GM12865 (cell line): ENCODE measurements at regions not wholly inside any gene's neighbourhood (a gene's known extent, or its start where the extent isn't known, plus 50 kb on each side); places are given as distances from the start of the nearest gene placed in this dataset.

Experiments
- DNase-seq: peaks from one replicate; pipeline ENCODE4 v3.0.0; 2010; ENCODE audit warnings: low read depth
- H3K4me3 ChIP-seq: 2 replicates; pipeline ENCODE4 v1.5.1; 2011; ENCODE audit warnings: mild to moderate bottlenecking, low read depth, low read length, control low read depth
- TF ChIP-seq, protein P1 (sequence below): IDR thresholded peaks from 2 replicates; pipeline ENCODE4 v1.5.1; 2011; ENCODE audit warnings: low read length, control low read depth, low read depth, inconsistent platforms; ENCODE audit not compliant: insufficient read depth; ENCODE audit errors: missing control alignments

DNA sequence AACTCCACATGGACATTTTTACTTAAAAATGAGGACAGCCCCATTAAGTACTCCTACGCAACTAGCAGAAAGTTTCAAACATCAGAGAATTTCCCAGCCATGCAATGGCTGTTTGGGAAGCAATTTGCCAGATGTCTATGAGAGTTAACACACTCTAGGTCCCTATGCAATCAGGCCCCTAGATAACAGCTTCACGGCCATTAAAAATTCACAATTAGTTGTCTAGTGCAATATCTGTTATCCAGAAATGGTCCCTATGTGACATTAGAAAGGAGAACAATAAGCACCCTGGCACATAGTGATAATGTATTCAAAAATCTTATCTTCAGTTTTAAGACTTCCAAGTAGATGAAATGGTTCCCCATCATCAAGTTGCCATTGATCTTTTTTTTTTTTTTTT, 174.3 kb upstream of the NRSN1 start:
- no peak overlapping the region for H3K4me3 ChIP-seq
- DNase-seq: no peak
- TF ChIP-seq, protein P1, sequence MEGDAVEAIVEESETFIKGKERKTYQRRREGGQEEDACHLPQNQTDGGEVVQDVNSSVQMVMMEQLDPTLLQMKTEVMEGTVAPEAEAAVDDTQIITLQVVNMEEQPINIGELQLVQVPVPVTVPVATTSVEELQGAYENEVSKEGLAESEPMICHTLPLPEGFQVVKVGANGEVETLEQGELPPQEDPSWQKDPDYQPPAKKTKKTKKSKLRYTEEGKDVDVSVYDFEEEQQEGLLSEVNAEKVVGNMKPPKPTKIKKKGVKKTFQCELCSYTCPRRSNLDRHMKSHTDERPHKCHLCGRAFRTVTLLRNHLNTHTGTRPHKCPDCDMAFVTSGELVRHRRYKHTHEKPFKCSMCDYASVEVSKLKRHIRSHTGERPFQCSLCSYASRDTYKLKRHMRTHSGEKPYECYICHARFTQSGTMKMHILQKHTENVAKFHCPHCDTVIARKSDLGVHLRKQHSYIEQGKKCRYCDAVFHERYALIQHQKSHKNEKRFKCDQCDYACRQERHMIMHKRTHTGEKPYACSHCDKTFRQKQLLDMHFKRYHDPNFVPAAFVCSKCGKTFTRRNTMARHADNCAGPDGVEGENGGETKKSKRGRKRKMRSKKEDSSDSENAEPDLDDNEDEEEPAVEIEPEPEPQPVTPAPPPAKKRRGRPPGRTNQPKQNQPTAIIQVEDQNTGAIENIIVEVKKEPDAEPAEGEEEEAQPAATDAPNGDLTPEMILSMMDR: no peak

- H3K4me3 ChIP-seq: no peak overlapping the region
- no peak for DNase-seq
- TF ChIP-seq, protein P1: no peak
These were observed 173.8 kb upstream of the NRSN1 start for GRCh38 chr6:23952245-23952644.

- H3K4me3 ChIP-seq: no peak overlapping the region
- DNase-seq: no peak
- TF ChIP-seq, protein P1: no peak
These were observed 172.0 kb upstream of the NRSN1 start for GRCh38 chr6:23953976-23954375.

DNA sequence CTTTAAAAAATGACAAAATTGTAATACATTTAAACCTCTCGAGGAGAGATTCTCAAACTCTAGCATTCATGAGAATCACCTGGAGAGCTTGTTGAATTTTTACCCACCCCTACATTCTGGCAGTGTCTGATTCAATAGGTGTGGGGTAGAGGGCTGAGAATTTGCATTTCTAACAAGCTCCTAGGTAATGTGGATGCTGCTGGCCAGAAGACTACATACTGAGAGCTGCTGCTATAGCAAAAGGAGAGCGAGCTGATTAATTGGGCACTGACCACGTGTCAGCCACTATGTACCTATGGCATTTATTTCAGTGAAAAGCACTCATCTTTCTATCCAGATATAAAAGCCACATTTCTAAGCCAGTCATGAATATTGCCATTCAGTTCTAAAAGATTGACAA, 169.0 kb upstream of the NRSN1 start:
- H3K4me3 ChIP-seq: no peak overlapping the region
- DNase-seq: no peak
- TF ChIP-seq, protein P1: no peak

- TF ChIP-seq, protein P1: no peak
- no peak overlapping the region for H3K4me3 ChIP-seq
- DNase-seq: no peak
These were observed 161.2 kb upstream of the NRSN1 start for GRCh38 chr6:23964865-23965264.

DNA sequence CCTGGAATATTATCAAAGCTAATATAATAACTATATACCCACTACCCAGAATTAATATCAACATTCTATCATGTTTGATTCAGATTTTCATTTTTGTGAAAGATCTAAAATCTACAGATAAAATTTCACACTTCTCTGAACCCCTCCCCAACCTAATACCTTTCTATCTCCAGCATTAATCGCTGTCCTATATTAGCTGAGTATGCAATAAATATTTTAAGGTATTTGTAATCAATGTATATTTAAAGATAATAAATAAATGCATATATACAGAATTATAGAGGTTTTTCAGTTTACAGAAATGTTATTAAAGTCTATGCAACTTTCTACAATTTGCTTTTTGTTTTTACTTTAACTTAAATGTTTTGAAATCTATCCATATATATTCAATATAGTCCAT, 156.7 kb upstream of the NRSN1 start:
- H3K4me3 ChIP-seq: no peak overlapping the region
- TF ChIP-seq, protein P1: no peak
- no peak for DNase-seq

- no peak overlapping the region for H3K4me3 ChIP-seq
- DNase-seq: no peak
- TF ChIP-seq, protein P1: no peak
These were observed 148.3 kb upstream of the NRSN1 start for GRCh38 chr6:23977706-23978105.
